ENCODE measurements at regions not wholly inside any gene's neighbourhood (a gene's known extent, or its start where the extent isn't known, plus 50 kb on each side); places are given as distances from the start of the nearest gene placed in this dataset.

DNA sequence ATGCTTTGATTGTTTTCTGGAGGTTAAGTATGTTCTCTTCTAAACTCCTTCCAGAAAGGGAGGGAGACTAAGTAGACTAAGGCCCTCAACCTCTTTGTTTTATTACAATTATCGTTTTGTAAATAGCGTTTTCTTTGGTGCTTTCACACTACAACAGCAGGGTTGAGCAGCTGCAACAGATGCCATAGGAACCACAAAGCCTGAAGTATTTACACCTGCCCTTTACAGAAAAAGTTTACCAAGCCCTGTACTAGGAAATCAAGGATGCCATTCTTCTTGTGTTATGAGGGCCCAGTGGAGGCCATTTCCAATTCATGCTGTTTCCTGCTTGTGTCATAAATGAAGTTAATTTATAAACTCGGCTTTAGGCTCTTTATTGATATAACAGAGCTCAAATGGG is 914.8 kb downstream of the DCDC2C start:
- DNase-seq = no peak

GRCh38 chr2:4618630-4619228 is 915.4 kb downstream of the DCDC2C start:
- no peak for DNase-seq

GRCh38 chr2:4628998-4629501 is 925.7 kb downstream of the DCDC2C start:
- DNase-seq = no peak

- no peak for DNase-seq
These were observed 931.9 kb downstream of the DCDC2C start for GRCh38 chr2:4635289-4635688.

DNA sequence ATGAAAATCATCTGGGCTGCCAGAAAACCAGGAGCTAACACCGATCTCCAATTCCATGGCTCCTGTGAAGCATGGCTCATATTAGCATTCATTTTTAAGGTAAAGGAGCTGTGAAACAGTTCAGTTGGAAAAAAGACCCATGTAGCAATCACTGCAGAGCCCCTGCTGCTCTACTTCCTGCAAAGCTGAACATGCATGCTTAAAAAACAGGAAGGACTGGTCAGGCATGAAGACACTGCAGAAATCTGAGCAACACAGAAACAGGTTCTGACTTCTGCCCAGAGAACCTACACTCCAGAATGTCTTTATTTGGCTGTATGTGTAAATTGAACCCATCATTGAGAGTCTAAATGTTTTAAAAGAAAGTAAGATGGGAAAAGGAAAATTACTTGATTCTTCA is 950.6 kb downstream of the DCDC2C start:
- DNase-seq = no peak

DNA sequence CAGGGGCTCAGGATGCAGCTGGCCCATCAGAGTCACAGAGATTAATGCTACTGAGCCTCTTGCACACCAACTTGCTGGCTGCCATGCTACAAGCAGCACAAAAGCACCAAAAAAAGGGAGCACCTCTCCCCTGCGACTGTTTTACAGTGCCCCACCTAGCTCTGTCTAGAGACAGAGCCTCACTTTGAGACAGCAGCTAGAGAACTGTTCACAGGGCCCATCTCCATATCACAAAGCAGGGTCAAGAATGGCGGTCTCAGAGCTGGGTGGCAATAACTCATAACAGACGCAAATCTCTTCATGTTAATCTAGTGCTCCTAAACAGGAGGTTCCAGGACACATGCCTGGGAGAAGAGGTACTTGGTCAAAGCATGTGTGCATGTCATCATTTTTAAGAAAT is 953.0 kb downstream of the DCDC2C start:
- no peak for DNase-seq

DNA sequence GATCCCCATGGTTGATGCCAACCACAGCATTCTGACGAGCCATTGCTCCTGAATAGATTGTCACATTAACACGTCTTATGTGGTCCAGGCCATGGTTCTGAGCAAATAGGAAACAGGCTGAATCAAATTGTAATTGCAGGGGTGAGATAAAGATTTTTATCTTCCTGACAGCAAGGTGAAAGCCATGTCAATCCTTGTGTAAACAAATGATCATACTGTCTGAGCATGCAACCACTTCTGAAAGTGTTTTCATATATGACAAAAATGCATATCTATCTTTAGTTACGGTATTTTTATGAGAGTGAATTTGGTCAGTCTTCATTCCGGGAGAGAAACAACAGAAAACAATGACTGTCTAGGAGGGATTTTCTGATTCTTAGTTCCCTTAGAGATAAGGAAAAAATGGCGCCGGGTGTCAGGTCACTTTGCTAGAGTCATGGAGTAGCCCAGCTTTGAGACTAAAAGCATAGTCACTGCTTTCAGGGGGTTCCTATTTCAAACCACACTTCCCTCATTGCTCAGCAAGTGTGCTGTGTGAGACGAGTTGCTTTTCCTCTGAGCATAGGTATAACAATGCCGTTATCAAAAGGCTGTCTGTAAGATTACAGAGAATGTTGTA is 958.9 kb downstream of the DCDC2C start:
- no peak for DNase-seq

GRCh38 chr2:4668381-4668780 is 965.0 kb downstream of the DCDC2C start:
- DNase-seq = no peak

DNA sequence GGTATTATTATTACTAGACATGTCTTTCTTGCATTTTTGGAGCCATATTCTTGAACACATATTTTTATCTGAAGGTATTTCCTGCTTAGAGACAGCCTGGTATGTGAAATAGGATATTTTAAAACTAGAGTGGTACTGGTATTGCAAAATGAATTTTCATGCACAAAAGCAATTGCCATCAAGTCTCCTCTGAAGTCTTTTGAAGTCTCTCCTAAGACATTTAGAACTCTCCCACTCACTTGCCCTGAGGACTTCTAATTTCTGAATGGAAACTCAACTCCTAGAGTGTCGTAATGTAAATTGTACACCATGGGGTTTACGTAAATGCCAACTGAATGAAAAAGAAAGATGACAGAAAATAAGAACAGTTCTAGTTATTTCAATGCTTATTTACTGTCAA is 967.0 kb downstream of the DCDC2C start:
- no peak for DNase-seq

- DNase-seq = no peak
These were observed 969.7 kb downstream of the DCDC2C start for GRCh38 chr2:4673025-4673489.

DNA sequence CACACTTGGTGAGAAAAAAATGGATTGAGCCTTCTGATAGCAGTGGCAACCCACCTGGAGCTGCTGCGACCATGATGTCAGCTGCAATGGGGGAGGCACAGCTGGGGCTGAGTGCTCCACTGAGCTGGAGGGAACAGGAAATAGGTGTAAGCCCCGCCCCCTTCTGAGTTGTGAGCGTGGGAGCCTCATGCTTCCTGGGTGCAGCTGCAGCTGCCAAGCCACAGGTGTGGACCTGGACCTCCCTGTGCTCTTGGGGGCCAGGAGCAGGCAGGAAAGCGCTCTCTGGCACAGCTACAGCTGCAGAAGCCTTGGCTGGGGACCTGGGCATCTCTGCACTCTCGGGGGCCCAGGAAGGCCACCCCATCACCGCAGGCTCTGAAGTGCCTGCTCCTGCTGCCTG is 970.6 kb downstream of the DCDC2C start:
- DNase-seq = no peak

GRCh38 chr2:4675295-4675694 is 971.9 kb downstream of the DCDC2C start:
- DNase-seq = no peak

DNA sequence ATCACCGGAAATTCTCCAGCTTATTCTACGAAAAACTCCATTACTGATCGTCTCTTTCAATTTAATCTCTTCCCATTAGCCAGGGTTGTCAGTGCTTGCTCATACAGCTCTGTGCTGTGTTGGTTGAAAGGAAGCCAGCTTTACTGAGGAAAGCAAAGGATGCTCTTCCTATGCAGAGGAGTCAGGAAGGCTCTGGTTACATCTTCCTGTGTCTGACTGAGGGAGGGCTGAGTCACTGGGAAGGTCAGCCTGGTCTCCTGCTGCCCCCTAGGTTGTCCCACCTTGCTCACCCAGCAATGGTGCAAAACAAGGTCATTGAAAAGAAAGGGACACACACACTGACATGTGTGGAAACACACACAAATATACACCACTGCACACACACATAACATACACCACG is 975.6 kb downstream of the DCDC2C start:
- no peak for DNase-seq

GRCh38 chr2:4679391-4679790 is 976.0 kb downstream of the DCDC2C start:
- no peak for DNase-seq

DNA sequence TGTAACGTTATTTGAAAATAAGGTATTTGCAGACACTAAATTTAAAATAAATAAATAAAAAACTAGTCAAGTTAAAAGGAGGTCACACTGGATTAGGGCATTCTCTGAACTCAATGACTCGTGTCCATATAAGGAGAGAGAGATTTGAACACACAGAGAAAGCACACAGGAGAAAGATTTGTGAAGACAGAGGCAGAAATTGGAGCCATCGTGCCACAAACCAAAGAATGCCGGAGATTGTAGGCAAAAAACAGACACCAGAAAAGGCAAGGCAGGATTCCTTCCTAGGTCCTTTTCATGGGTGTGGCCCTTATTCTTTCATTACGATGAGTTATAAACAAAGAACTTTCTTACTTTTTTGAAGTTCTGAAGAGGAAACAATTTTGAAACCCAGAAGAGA is 981.5 kb downstream of the DCDC2C start:
- no peak for DNase-seq

GRCh38 chr2:4690913-4691312 is 987.5 kb downstream of the DCDC2C start:
- DNase-seq = no peak

GRCh38 chr2:4693266-4693665 is 989.9 kb downstream of the DCDC2C start:
- DNase-seq = no peak

DNA sequence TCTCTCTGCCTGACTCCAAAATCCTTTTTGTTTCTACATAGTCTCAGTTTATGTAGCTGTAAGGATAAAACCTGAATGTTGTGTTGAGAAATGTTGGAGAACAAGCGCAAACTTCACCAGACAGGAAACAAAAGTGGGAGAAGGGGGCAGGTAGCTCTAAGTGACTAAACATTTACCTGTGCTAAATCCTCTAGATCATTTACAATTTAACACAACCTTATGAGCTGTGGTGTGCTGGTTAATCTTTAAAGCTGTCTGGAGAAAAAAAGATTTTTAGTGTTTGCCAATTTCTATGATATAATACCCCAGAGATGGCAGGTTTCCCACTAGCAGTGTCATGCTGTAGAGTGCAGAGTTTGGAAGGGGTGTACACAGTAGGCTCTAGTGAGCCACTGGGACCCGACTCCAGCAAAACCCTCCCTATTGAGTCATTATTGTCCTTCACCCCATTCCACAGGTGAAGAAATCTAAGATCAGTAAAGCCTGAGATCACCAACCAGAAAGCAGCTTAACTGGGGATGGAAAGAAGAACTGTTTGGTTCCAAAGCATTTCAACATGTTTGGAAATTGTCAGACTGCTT is 992.0 kb downstream of the DCDC2C start:
- DNase-seq = no peak

GRCh38 chr2:4715065-4715464 is 977.1 kb upstream of the SOX11 start:
- DNase-seq = no peak

DNA sequence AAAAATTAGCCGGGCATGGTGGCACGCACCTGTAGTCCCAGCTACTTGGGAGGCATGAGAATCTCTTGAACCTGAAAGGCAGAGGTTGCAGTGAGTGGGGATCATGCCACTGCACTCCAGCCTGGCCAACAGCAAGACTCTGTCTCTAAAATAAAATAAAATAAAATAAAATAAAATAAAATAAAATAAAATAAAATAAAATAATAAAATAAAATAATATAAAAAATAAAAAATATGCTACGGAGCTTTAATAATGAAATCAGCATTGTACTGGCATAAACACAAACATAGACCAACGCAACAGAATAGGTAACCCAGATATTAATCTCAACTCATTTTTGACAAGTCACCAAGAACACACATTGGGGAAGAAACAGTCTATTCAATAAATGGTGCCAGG is 973.4 kb upstream of the SOX11 start:
- no peak for DNase-seq

DNA sequence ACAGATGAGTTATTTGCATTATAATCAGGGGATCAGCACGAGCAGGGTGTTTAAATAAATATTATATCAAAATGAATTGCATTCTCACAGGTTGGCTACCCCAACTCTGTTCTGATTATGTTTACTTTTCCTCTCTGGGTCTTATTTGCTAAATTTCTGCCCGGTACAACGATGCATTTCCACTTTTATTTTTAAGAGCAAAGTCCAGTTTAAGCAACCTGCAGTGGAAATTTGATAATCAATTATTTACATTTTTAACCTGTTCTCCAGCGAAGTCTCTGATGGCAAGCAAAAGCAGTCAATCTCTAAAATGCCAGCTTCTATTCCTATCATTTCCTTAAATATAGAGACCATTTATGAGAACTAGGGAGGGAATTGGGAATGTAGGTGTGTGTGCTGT is 966.6 kb upstream of the SOX11 start:
- DNase-seq = no peak

DNA sequence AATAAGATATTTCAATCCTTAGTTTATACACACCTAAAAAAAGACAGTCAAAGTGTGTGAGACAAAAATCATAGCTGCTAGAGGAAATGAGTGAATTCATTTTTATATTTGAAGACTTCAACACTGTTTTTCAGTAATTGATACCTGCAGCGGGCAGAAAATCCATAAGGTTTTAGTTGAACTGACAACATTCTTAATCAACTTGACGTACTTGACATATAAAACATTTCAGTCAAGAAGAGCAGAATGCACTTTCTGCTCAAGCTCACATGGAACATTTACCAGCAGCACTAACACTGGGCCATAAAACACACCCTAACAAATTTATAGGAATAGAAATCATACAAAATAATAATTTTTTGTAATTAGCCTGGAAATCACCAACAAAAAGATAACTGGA is 959.6 kb upstream of the SOX11 start:
- DNase-seq = no peak

DNA sequence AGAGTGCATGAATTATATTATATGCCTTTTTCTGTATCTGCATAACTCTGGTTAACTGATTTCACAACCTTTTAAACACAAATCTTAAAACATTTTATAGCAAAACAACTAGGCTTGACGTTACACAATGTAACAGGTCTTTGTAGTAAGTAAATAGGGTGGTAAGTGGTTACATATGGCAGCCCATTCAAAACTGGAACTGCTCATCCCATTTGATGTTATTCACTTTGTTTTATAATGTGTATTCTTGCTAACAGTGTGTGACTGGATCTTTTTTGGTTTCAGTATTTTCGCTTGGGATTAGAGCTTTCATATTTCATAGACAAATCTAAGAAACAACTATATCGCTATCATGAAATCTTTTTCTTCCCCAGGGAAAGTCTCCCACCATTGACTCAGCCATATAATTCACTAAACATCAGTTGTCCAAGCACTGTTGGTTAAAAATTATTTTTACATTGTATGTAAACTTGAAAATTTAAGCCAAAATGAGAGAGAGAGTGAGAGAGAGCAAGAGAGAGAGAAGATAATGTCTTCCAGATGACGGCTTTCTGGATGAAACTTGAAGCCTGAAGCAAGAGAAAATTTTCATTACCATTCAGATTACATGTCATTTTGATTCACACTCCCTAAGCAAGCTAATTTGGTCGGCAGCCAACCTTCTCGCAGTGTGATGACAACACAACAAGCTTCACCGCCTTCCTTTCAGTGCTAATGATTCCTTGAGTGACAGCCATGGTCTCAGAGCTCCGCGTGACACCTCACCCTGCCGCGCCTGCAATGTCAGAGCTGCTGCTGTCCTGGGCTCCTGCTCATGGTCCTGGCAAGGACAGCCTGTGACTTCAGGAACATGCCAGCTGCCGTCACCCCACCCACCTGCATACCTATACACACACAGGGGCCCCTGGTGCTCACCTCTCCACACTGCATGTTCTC is 946.9 kb upstream of the SOX11 start:
- no peak for DNase-seq

Measured in activated CD8-positive, alpha-beta memory T cell treated with anti-CD3 and anti-CD28 coated beads for 24 hours (primary cell).